ENCODE measurements at regions not wholly inside any gene's neighbourhood (a gene's known extent, or its start where the extent isn't known, plus 50 kb on each side); places are given as distances from the start of the nearest gene placed in this dataset.

GRCh38 chr13:58329746-58330145 is 698.2 kb downstream of the PCDH17 start:
- TF ChIP-seq CTCF (IDR thresholded peaks at IDR 0.05; ENCODE audit: low read depth, low read length, poor library complexity, severe bottlenecking) (no peak), EZH2phosphoT487 (IDR thresholded peaks at IDR 0.05; ENCODE audit: borderline replicate concordance, low read length) (no peak)

All from DOHH2 (cell line).